T-helper 1 cell treated with Interleukin-12 subunit alpha and Interleukin-12 subunit beta and Interleukin-4 antibody, amounts not matched to agents 30 μg/mL and 1 μg/mL, for 36 hours (primary cell): ENCODE measurements at regions not wholly inside any gene's neighbourhood (a gene's known extent, or its start where the extent isn't known, plus 50 kb on each side); places are given as distances from the start of the nearest gene placed in this dataset.
A peak's percentile ranks its signal among the peaks of the same experiment; 100 is the strongest.

ENCODE experiments used
- H3K27ac Mint-ChIP-seq: one replicate; pipeline ENCODE4 v1.8.0; 2021; ENCODE audit warnings: mild to moderate bottlenecking, mixed read lengths
- H3K27me3 Mint-ChIP-seq: one replicate; pipeline ENCODE4 v1.8.0; 2021; ENCODE audit warnings: low read depth, mixed read lengths
- H3K36me3 Mint-ChIP-seq: one replicate; pipeline ENCODE4 v1.8.0; 2021; ENCODE audit warnings: low read depth, mixed read lengths
- H3K4me1 Mint-ChIP-seq: one replicate; pipeline ENCODE4 v1.8.0; 2021; ENCODE audit warnings: low read depth, mixed read lengths
- H3K4me3 Mint-ChIP-seq: one replicate; pipeline ENCODE4 v1.8.0; 2021; ENCODE audit warnings: mild to moderate bottlenecking, moderate library complexity, mixed read lengths
- H3K9me3 Mint-ChIP-seq: one replicate; pipeline ENCODE4 v1.8.0; 2021; ENCODE audit warnings: mixed read lengths

DNA sequence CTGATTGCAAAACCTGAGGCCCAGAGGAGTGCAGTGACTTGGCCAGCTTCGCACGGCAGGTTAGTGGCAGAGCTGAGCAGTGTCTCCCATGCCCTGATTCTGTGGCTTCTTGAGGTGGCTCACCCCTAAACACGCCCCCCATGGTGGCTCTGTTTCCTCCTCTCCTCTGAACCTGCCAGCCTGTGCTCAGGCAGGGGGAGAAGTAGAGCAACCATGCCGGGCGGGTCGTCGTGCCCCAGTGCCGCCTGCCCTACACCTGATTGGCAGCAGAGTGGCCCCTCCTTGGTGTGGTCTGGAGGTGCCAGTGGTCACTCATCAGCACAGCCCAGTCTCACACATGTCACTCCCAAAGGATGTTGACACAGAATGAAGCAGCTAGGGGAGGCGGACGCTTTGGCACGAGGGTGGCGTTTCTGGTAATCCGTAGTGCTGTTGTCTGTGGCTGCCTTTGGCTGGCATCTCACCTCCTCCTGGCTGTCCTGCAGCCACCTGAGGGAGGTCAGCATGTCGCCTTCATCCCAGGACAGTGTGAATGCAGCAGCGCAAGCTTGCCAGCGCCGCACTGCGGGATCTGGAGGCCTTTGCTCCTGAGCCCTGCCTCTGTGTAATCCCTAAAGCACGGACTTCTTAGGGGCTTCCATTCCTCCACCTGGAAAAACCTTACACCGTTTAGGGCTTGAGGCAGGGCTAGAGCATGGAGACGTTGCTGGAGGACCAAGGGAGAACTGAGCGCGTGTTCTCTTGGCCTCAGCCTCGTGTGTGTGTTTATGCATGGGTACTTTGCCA, 294.7 kb downstream of the SEC14L1 start:
- Mint-ChIP-seq H3K9me3 (no peaks in the 10 kb centered on the region), H3K27ac (peak overlapping the region; percentile 89), H3K4me3 (peak overlapping the region; percentile 79), H3K4me1 (peaks cover 69% of the 10 kb centered on the region), H3K27me3 (no peaks in the 10 kb centered on the region), H3K36me3 (peaks cover 26% of the 10 kb centered on the region)

DNA sequence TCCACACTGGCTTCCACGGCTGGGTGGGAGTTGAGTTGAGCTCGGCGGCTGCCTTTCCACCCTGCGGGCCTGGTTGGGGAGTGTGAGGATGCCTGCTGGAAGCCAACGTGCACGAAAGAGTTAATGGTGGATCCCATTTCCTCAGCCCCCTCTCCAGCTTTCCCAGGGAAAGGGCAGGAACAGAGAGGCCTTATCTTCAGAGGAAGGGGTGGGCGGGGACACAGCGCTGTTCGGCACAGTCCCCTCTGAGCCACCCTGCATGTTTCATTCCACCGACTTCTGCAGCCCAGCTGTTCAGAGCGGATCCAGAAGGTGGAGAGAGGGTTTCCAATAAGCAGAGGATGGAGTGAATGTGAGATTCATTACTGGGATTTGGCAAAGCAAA, 295.3 kb downstream of the SEC14L1 start:
- Mint-ChIP-seq H3K4me3 (peak overlapping the region; percentile 37), H3K27me3 (no peaks in the 10 kb centered on the region), H3K36me3 (peaks cover 26% of the 10 kb centered on the region), H3K4me1 (peaks cover 72% of the 10 kb centered on the region), H3K9me3 (no peaks in the 10 kb centered on the region), H3K27ac (peak overlapping the region; percentile 73)

DNA sequence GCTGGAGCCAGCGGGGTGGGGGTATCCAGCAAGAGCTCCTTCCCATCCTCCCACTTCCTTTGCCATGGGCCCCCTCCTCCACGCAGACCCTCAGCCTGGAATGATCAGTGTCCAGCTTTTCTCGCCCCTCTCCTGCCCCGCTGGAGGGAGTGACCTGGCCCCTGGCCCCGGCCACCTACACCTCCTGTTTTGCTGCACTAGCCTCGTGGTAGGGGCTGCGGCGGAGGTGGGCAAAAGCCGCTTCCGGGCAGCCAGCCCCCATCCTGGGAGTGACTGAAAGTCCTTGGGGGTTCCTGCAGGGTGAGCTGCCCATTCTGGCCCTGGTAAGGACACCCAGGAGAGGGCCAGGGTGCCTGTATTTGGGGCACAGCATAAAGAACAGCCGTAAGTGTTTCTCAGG, 295.7 kb downstream of the SEC14L1 start:
- Mint-ChIP-seq H3K4me3 (peak overlapping the region; percentile 40), H3K27ac (peak overlapping the region; percentile 63), H3K27me3 (no peaks in the 10 kb centered on the region), H3K4me1 (peaks cover 76% of the 10 kb centered on the region), H3K36me3 (peaks cover 26% of the 10 kb centered on the region), H3K9me3 (no peaks in the 10 kb centered on the region)

DNA sequence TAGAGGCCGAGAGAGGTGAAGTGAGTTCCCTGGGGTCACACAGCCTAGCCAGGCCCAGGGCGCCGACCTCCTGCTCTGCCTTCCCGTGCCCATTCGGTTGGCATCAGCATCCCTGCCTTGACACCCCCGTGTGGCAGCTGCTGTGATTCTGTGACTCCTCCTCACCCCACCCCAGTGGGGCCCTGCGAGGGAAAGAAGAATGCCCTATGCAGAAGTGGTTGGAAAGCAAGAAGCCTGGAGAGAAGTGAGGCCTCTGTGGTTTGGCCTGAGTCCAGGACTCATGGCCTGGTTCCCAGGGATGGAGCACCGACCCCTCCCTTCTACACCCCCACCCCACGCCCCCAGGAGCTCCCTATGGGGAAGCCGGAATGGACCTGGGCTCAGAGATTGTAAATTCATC, 296.2 kb downstream of the SEC14L1 start:
- H3K4me3 Mint-ChIP-seq, result no peak overlapping the region
- peaks cover 78% of the 10 kb centered on the region for H3K4me1 Mint-ChIP-seq
- no peaks in the 10 kb centered on the region for H3K9me3 Mint-ChIP-seq
- no peaks in the 10 kb centered on the region for H3K27me3 Mint-ChIP-seq
- peaks cover 28% of the 10 kb centered on the region for H3K36me3 Mint-ChIP-seq
- H3K27ac Mint-ChIP-seq, result no peak overlapping the region

DNA sequence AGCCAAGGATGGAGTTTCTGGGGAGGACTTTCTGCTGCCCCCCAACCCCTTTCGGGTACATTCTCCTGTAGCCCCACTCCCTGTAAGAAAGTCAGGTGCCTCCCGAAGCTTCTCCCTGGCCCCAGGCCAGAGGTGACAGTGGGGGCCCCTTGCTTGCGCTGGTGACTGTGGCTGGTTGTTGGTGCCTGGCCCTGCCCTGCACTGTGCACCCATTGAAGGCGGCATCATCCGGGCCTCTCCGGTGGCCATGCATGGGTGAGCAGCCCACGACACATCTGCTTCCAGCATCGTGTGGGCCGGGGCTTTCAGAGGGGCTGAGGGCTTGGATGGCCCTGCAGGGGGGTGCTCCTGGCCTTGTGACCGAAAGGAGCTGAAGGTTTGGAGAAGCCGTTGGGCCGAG, 297.0 kb downstream of the SEC14L1 start:
- Mint-ChIP-seq H3K9me3 (no peaks in the 10 kb centered on the region), H3K4me3 (no peak overlapping the region), H3K36me3 (peaks cover 24% of the 10 kb centered on the region), H3K27ac (peak overlapping the region; percentile 49), H3K27me3 (no peaks in the 10 kb centered on the region), H3K4me1 (peaks cover 75% of the 10 kb centered on the region)

DNA sequence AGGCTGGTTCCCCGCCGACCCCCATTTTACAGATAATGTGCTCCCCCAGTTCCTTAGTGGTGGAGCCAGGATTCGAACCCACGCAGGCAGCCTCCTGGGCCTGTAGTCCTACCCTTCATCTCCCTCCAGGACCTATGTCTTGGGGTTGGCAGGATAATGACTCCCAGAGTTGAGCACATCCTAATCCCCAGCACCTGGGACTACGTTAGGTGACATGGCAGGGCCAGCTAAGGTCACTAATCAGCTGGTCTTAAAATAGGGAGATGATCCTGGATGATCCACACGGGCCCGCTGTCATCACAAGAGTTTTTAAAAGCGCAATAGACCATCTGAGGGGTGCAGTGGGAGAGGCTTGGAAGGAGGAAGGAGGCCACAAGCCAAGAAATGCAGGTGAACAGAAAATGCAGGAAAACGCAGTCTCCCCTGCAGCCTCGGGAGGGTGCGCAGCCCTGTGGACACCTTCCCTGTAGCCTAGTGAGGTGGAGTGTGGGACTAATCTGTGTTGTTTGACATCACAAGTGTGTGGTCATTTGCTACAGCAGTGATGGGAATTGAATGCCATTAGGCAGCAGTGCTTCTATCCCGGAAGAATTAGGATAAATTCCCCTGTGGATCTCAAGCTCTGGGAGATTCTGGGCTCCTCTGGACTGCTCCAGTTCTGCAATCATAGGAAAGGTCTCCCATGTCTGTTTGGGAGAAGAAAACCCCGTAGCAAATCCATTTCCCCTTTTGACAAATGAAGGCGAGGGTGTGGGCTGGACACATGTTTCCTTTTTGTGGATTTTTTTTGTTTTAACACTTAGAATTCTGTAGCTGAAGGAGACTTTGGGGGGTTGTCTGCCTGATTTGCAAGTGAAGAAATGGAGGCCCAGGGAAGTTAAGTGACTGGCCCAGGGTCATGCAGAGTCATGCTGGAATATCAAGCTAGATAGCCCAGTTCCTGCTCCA, 297.7 kb downstream of the SEC14L1 start:
- H3K36me3 Mint-ChIP-seq, result peaks cover 28% of the 10 kb centered on the region
- no peaks in the 10 kb centered on the region for H3K9me3 Mint-ChIP-seq
- H3K27me3 Mint-ChIP-seq, result no peaks in the 10 kb centered on the region
- peak overlapping the region; percentile 59 for H3K4me3 Mint-ChIP-seq
- H3K4me1 Mint-ChIP-seq, result peaks cover 79% of the 10 kb centered on the region
- peak overlapping the region; percentile 96 for H3K27ac Mint-ChIP-seq

DNA sequence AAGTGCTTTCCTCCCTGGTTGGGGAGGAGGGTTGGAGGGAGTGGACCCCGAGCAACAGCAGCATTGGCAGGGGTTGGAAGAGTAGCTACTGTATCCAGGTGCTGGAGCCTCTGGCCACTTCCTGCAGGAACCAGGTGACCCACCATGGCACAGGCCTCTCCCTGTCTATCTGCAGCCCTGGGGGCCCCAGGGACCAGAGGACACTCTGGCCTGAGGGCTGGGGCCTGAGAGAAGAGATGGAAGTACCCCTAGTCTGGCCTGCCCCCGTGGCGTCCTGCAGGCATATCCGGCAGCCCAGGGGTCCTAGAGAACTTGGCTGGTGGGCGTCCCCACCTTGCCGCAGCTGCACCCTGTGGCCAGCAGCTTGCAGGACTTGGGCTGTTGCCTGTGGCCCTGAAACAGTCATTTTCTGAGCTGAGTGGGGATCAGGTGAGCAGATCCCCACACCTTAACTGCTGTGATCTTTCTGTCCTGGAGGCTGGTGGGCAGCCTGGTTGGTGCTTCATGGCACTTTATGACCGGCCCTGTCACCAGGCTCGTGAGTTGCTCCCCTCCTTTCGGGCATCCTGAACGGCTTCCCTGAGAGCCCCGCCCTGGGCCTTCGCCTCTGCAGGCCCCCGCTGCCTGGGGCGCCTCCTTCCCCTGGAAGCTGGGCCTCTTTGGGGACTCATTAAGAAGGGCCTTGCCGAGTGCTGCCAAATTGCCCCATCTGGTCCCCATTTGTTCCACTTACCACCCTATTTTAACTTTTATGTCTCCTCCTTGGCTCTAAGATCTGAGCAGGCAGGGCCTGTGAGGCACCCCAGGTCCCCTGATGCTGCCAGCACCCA, 298.6 kb downstream of the SEC14L1 start:
- H3K4me1 Mint-ChIP-seq, result peaks cover 82% of the 10 kb centered on the region
- H3K27ac Mint-ChIP-seq, result peak overlapping the region; percentile 96
- no peaks in the 10 kb centered on the region for H3K9me3 Mint-ChIP-seq
- H3K36me3 Mint-ChIP-seq, result peaks cover 27% of the 10 kb centered on the region
- H3K4me3 Mint-ChIP-seq, result peak overlapping the region; percentile 66
- no peaks in the 10 kb centered on the region for H3K27me3 Mint-ChIP-seq

DNA sequence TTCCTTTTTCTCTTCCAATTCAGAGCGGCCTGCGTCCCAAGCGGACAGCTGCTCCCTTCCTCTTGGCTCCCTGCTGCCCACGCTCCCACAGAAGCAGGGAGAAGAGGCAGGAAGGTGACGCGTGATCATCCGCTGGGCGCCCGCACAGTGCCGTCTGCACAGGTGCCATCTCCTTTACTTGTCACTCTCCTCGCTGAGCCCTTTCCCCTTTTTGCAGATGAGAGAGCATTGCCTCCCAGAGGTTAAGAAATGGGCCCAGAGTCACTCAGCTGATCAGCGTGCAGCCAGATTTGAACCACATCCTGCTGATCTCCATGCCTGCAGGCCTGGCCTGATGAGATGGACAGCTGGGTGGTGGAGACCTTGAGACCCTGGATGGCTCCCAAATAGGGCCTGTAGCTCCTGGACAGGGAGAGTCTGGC, 299.8 kb downstream of the SEC14L1 start:
- Mint-ChIP-seq H3K36me3 (peaks cover 19% of the 10 kb centered on the region), H3K4me3 (peak overlapping the region; percentile 85), H3K9me3 (no peaks in the 10 kb centered on the region), H3K4me1 (peaks cover 82% of the 10 kb centered on the region), H3K27ac (peak overlapping the region; percentile 100), H3K27me3 (no peaks in the 10 kb centered on the region)

DNA sequence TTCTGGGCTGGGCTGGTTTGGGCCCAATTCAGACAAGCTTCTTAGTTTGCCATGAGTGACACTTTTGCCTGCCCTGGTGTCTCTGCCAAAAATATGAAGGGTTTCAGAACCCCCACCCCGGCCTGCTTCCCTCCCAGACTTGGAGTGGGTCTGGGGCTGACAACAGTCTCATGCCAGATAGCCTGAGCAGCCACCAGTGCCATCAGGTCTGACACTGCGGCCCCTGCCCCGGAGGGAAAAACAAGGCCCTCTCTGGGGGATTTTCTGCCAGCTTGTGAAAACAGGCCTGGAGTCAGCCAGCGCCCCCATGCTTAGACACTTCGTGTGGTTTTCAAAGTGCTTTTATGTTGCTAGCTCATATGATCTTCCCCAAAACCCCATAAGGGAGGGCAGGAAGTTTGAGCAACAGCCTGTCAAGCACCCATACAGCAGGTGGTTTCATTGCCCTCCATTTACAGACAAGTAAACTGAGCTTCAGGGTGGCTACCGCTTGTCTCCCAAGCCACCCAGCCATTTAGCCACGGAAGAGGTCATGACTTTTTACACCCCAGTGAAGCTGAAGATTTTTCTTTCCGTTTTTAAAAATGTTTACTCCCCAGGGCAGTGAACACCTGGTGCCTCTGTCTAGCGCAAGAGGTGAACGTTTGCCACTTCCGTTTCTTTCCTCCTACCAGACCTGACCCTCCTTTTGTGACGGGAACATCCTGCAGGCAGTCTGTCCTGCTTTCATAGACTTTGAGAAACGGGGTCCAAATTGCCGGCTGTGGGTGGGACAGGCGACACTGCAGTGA, 300.6 kb downstream of the SEC14L1 start:
- no peaks in the 10 kb centered on the region for H3K27me3 Mint-ChIP-seq
- peaks cover 83% of the 10 kb centered on the region for H3K4me1 Mint-ChIP-seq
- H3K27ac Mint-ChIP-seq, result peak overlapping the region; percentile 100
- H3K36me3 Mint-ChIP-seq, result peaks cover 19% of the 10 kb centered on the region
- peak overlapping the region; percentile 85 for H3K4me3 Mint-ChIP-seq
- H3K9me3 Mint-ChIP-seq, result no peaks in the 10 kb centered on the region

DNA sequence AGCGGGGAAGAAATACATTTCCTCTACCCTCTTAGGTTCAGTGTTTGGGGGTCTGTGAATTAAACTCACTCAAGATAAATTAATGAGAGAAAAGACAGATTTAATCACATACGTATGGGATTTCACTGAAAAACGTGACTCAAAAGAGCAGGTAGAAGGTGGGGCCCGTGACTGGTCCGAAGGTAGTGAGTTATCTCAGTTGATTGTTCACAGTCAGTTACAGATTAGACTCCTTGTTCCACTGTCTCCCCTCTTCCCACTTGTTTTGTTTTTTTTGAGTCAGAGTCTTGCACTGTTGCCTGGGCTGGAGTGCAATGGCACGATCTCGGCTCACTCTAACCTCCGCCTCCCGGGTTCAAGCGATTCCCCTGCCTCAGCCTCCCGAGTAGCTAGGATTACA, 301.2 kb downstream of the SEC14L1 start:
- peaks cover 86% of the 10 kb centered on the region for H3K4me1 Mint-ChIP-seq

DNA sequence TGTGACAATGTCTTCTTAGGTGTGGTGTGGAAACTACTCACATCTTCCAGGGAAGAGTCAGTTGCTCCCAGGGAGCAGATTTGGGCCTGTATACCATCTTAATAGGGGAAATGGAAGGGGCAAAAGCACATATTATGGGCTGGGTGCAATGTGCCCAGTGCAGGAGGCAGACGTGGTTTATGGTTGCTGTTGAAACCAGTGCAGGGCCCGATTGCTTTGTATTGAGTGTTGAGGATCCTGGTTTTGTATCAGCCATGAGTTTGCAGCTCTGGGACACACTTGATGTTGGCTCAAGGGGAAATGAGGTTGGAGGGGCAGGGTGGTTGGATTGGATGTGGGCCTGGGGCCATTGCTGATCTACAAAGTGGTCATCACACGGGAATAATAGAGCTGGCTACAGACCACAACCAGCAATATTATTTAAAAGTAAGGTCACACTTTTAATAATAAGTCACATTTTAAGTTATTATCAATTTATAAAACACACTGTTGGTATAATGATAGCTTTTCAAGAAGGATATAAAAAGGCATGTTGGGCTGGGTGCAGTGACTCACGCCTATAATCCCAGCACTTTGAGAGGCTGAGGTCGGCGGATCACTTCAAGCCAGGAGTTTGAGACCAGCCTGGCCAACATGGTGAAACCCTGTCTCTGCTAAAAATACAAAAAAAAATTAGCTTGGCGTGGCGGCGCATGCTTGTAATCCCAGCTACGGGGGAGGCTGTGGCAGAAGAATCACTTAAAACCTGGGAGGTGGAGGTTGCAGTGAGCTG, 302.4 kb downstream of the SEC14L1 start:
- peaks cover 85% of the 10 kb centered on the region for H3K4me1 Mint-ChIP-seq
- peaks cover 21% of the 10 kb centered on the region for H3K36me3 Mint-ChIP-seq
- no peaks in the 10 kb centered on the region for H3K27me3 Mint-ChIP-seq
- H3K27ac Mint-ChIP-seq, result peak overlapping the region; percentile 100
- H3K4me3 Mint-ChIP-seq, result peak overlapping the region; percentile 85
- no peaks in the 10 kb centered on the region for H3K9me3 Mint-ChIP-seq

More for the DNA sequence above, 301.2 kb downstream of the SEC14L1 start:
- Mint-ChIP-seq H3K27me3 (no peaks in the 10 kb centered on the region), H3K4me3 (peak overlapping the region; percentile 85), H3K27ac (peak overlapping the region; percentile 100), H3K9me3 (no peaks in the 10 kb centered on the region), H3K36me3 (peaks cover 18% of the 10 kb centered on the region)

DNA sequence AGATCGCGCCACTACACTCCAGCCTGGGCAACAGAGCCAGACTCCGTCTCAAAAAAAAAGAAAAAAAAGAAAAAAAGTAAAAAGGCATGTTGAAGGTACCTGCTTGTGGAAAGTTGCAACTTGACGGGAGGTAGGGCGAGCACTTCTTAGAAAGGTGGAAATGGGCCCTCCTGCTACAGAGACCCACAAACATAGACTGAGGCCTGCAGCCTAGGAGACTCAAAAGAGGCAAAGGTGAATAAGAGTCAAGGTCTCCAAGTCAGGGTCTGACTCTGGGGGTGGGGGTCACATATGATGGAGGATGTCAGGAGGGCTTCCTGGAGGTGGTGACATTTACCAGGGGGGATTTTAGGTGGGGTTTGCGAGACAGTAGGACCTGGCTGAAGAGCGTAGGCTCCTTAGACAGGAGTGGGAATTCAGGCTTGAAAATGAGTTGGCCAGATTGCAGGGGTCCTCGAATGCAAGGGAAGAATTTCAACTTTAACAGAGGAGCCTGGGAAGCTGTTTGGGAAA, 303.0 kb downstream of the SEC14L1 start:
- Mint-ChIP-seq H3K27ac (peak overlapping the region; percentile 100), H3K27me3 (no peaks in the 10 kb centered on the region)

DNA sequence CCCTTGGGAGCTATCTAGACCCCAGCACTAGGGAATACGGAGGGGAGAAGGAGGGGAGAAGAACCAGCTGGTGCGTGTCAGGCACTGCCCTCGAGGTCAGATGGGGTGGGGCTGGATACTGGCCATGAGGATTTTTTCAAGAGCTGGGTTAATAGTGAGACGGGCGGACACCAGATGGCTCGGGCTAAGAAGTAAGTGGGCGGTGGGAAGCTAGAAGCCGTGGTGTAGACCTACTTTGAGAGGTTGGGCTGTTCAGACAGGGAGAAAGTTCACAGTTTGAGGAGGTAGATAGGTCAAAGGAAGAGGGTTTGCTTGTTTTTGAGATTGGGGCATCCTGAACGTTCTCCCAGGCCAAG, 303.8 kb downstream of the SEC14L1 start:
- H3K9me3 Mint-ChIP-seq, result no peaks in the 10 kb centered on the region
- H3K4me3 Mint-ChIP-seq, result peak overlapping the region; percentile 63
- peaks cover 81% of the 10 kb centered on the region for H3K4me1 Mint-ChIP-seq
- no peaks in the 10 kb centered on the region for H3K27me3 Mint-ChIP-seq
- H3K36me3 Mint-ChIP-seq, result peaks cover 23% of the 10 kb centered on the region
- peak overlapping the region; percentile 100 for H3K27ac Mint-ChIP-seq

More for the DNA sequence above, 303.0 kb downstream of the SEC14L1 start:
- Mint-ChIP-seq H3K4me3 (peak overlapping the region; percentile 63), H3K36me3 (peaks cover 21% of the 10 kb centered on the region), H3K9me3 (no peaks in the 10 kb centered on the region), H3K4me1 (peaks cover 81% of the 10 kb centered on the region)
